SU-DHL-6 (cell line): ENCODE measurements at regions not wholly inside any gene's neighbourhood (a gene's known extent, or its start where the extent isn't known, plus 50 kb on each side); places are given as distances from the start of the nearest gene placed in this dataset.

Experiments used
- EZH2phosphoT487 ChIP-seq: fragments of 200-600 bp; sonication (generic), shearing (Covaris generic); conservative IDR thresholded peaks from 2 replicates; pipeline ENCODE4 v1.6.1; 2018; ENCODE audit warnings: mild to moderate bottlenecking, antibody characterized with exemption, low read length, moderate library complexity, mixed read lengths
- TF ChIP-seq, protein P1 (sequence below): fragments of 200-600 bp; sonication (generic); IDR thresholded peaks from one replicate; pipeline ENCODE4 v1.5.1; 2017; ENCODE audit warnings: antibody characterized with exemption, mild to moderate bottlenecking, low read length, moderate library complexity; ENCODE audit not compliant: insufficient read depth, poor library complexity, severe bottlenecking

GRCh38 chr2:43049836-43050801 is 176.3 kb downstream of the ZFP36L2 start:
- TF ChIP-seq, protein P1, sequence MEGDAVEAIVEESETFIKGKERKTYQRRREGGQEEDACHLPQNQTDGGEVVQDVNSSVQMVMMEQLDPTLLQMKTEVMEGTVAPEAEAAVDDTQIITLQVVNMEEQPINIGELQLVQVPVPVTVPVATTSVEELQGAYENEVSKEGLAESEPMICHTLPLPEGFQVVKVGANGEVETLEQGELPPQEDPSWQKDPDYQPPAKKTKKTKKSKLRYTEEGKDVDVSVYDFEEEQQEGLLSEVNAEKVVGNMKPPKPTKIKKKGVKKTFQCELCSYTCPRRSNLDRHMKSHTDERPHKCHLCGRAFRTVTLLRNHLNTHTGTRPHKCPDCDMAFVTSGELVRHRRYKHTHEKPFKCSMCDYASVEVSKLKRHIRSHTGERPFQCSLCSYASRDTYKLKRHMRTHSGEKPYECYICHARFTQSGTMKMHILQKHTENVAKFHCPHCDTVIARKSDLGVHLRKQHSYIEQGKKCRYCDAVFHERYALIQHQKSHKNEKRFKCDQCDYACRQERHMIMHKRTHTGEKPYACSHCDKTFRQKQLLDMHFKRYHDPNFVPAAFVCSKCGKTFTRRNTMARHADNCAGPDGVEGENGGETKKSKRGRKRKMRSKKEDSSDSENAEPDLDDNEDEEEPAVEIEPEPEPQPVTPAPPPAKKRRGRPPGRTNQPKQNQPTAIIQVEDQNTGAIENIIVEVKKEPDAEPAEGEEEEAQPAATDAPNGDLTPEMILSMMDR = no peak
- TF ChIP-seq EZH2phosphoT487 = no peak
